GM21367 (cell line): ENCODE measurements at regions not wholly inside any gene's neighbourhood (a gene's known extent, or its start where the extent isn't known, plus 50 kb on each side); places are given as distances from the start of the nearest gene placed in this dataset.

Experiments
- ATAC-seq: cut with Tn5 transposase; IDR thresholded peaks from one replicate; pipeline ENCODE4 v1.9.1; 2021; ENCODE audit not compliant: unreplicated experiment

DNA sequence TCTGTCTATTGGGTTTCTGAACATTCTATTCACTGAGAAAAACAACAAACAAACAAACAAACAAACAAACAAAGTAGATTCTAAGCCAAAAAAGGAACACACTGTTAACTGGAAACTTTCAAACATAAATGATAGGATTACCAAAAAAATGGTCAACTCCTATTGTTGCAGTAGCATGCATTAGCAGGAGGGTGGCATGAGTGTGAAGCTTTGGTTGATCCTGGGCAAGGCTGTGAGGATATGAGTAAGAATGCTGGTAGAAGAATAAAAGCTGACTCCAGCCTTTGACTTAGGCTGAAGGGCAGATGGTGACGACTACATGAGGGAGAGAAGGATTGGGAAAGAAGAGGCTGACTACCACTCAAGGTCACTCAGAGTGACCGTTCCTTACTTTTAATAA lies 810.3 kb downstream of the VGLL3 start:
- no peak for ATAC-seq

DNA sequence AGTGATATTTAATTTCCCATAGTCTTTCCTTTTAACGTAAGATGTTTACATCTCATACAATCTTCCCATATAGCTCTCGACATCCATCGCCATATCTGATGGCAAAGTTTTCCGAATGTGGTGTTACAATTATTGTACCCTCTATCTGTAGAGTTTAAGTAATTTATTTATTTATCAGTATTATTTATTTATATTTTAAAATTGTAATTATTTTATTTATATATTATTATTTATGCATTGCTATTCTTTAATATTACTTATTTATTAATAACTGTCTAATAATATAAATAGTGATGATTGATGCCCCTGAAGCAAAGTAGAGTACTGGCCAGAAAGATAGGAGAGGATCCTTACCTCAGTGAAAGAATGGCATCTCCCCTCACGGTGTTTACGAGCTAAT lies 812.9 kb downstream of the VGLL3 start:
- ATAC-seq, result no peak

DNA sequence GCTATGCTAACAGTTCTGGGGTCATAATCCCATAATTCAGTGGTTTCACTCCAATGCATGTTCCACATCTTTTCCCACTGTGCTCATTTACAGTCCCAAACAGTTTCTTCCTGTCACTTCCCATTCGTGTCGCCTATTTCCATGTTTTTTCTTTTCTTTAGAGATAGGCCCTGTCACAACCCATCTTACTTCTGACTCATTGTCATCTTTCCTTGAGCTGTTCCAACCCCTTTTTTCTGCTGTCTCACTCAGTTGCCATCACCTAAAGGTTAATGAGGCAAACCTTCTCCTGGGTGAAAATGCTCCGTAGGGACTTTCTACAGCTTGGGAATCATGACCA lies 814.5 kb downstream of the VGLL3 start:
- ATAC-seq, result no peak

DNA sequence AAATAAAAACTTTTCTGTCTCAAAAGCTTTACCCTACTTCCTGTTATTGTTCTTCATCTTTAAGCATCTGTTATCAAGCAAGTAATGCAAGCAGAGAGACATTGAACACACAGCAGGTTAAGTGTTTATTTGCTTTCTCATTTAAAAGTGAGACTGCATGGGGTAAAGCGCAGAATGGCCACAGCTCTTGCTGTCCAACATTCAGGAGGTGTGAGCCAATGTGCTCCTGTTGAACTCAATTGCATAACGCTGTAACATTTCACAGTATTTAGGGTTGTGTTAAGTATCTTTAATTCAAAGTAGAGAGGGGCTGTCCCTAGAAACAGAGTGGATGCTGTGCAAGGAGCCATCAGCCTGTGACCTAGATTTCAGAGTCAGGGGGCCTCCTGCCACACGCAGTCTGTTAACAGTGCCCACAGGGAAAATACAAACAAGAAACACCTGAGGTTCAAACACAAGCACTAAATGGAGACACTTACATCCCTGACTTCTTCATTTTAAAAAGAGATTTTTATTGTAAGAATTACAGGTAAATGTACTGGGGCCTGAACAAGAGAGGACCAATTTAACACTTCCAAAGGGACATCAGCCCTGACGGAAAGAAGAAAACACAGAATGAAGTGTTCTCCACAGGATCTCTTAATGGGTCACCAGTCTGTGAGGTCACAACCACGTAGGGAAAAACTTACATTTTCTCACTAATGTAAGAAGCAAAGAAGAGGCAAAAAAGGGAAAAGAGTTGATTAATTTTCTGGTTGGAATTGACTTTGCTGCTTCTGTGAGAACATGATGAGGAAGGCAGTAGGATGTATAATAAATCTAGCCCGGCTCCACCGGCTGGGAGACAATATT lies 815.1 kb downstream of the VGLL3 start:
- no peak for ATAC-seq

DNA sequence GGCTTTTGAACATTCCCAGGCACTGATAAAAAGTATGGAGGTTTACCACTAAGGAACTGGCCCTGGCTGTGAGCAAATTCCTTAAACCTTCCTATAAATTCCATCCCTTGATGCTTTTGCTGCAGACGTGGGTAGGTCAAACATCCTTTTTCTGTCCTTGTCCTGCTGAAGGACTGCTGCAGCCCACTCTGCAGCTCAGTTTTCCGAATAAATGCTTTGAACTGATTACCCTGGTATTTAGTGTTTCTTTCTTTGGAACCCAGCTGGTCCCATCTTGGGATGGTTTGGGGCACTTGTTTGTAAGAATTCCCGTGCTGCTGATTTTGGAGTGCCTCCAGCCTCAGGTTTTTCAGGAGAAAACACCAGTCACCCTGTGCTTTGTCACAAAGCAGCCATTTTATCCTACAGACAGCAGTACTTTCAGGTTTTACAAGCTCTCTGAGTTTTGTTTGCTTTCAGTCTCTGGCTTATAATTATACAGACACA lies 815.9 kb downstream of the VGLL3 start:
- ATAC-seq, result no peak

DNA sequence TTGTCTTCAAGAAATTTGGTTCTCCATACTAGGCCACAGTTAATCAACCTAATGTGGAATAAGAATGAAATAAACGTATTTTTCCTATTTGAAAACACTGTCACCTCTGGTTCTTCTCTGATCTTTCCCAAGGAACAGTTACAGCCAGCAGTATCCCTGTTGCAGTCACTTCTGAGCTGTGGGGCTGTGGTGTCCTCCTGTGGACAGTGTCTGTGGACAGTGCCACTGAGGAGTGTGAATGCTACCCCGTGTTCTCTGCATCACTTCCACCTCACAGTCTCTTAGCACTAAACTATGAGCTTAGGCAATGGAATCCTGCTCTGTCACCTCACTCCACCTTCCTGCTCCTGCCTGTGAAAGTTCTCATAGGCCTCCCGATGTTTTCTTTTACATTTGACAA lies 817.5 kb downstream of the VGLL3 start:
- ATAC-seq, result no peak

DNA sequence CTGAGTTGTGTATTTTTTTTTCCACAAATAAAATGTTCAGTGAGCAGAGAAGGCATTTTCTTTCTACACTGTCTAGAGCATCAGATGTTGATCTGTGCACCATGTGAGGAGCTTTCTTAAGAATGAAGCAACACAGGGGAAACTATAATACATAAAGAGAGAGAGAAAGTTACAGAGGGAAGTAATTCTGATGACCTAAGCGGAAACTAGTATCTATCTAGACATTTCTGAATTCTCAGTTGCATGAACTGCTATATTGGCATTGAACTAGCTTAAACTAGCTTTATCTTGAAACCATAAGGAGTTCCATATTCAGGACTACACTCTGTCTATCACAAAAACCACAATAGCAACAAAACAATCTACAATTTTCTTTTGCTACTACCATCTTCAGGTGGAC lies 822.4 kb downstream of the VGLL3 start:
- no peak for ATAC-seq

DNA sequence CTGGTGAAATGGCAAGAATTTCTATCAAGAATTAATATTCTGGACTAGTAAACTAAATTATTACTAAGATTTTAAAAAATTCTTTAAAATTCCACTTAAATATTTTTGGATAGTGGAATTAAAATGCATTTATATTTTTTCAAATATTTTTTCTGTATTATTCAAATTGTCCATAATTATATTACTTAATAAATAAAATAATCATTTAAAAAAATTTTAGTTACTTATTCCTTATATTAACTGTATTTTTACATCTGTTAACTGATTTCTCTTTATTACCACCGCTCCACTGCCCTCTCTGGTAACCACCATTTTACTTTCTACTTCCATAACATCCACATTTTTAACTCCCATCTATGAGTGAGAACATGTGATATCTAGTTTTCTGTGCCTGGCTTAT lies 828.4 kb downstream of the VGLL3 start:
- ATAC-seq, result no peak

DNA sequence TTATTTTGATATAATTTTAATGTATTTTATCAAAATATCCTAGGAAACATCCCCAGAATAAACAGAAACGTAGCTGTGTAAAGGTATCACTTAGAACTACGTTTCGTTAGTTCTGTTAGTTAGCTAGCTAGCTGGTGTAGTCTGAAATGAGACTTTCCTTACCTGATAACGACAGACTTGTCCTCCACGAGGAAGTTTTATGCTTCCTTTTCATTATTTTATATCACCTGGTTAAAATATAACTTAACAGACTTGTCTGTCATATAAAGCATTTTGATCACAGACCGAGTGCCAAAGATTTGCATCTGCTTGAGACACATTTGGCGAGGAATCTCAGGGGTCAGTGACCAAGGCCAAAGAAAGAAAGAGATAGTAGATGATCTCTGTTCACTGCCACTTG lies 829.5 kb downstream of the VGLL3 start:
- ATAC-seq, result no peak

DNA sequence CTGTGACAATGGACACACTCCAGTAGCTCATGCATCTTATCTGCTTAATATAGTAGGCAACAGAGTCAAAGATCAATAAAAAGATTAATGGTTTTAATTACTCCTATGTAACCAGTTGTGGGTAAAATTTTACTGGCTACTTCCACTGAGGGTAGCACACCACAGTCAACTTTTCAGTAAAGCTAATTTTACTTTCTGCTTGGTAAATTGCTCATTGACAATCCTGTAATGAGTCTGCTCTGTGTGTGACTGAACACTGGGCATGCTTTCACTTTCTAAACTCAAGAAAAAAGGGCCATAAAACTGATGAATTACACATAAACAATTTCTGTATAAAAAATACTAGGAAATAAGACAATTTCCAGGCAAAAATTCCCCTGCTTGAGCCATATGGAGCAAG lies 838.3 kb downstream of the VGLL3 start:
- ATAC-seq, result no peak

DNA sequence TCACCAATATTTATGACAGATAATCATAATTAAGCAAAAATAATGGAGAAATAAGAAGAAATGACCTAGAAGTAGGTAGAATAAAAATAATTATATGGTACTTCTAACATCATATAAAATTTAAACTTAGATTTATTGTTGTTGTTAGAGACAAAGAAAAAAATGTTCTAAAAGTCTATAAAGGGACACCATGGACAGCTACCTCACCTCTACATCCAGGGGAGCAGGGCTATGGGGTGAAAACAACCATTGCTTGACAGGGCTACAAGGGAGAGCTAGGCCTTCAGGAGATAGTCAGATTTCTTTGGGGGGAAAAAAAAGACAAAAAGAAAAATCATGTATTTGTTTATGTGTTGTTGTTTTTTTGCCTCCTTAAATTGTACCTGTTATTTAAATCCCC lies 841.9 kb downstream of the VGLL3 start:
- ATAC-seq, result no peak

DNA sequence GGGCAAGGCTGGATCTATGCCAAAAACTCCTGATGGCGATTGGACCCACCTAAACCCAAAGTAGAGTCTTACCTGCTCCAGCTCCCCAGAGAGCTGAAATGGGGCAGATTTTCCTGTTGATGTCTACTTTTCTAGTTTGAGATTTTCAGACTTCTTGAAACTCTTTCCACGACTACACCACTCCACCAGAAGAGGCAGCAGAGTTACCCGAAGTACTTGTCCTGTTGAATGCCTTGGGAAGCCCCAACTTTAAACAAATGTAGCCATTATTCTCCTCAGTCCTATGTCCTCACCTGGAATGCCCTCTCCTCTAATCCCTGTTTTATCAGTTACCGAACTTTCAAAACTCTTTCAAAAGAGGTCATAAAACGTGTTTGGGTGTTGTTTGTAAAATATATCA lies 843.8 kb downstream of the VGLL3 start:
- no peak for ATAC-seq

DNA sequence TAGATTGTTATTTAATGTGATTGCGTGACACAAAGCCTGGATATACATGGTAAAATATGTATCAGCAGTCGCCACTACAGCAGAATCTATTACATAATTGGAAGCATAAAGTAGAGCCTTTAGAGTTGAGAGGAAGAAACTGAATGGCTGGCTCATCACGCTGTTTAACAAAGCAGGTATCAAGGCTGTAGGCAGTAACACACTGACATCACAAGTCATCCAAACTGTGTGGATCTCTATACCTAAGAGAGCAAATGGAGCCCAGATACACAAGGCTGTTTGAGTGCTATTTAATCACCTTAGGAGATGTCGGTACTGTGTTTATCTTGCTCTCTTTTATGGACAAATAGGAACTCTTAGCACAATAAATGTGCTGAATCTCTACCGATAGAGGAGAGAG lies 864.4 kb downstream of the VGLL3 start:
- no peak for ATAC-seq
